A673 (cell line): ENCODE measurements at regions not wholly inside any gene's neighbourhood (a gene's known extent, or its start where the extent isn't known, plus 50 kb on each side); places are given as distances from the start of the nearest gene placed in this dataset.

Source experiments
- BruUV-seq: library from RNA; stranded (reverse); fragments of 400-500 nt; replicated peaks from 2 replicates; lab custom pipeline; 2021; lab: Mats Ljungman, UMichigan
- CTCF ChIA-PET: fragments of 300-600 bp; sonication (Branson Sonifier 250); formaldehyde crosslinking; loops from one replicate; lab custom pipeline; 2022; ENCODE audit warnings: antibody characterized with exemption; lab: Charles Lee
- POLR2A ChIA-PET: fragments of 300-600 bp; sonication (Branson Sonifier 250); formaldehyde crosslinking; loops from one replicate; lab custom pipeline; 2022; ENCODE audit warnings: antibody characterized with exemption; ENCODE audit not compliant: low non-redundant PET; lab: Charles Lee
- DNase-seq: peaks from one replicate; pipeline ENCODE4 v3.0.0-alpha.2; 2015; ENCODE audit warnings: low spot score
- H3K27ac ChIP-seq: fragments of 200-600 bp; sonication (generic); 2 replicates; pipeline ENCODE4 v1.5.1; 2016; ENCODE audit warnings: mixed run types, low read depth, mild to moderate bottlenecking, mixed read lengths, antibody characterized with exemption, low read length; ENCODE audit not compliant: poor library complexity, severe bottlenecking
- H3K27me3 ChIP-seq: fragments of 200-600 bp; sonication (generic); replicated peaks from 2 replicates; pipeline ENCODE4 v1.6.1; 2017; ENCODE audit warnings: mixed run types, low read depth, mild to moderate bottlenecking, mixed read lengths, antibody characterized with exemption, low read length; ENCODE audit not compliant: insufficient read depth, poor library complexity
- H3K36me3 ChIP-seq: fragments of 200-600 bp; sonication (generic); 2 replicates; pipeline ENCODE4 v1.6.1; 2016; ENCODE audit warnings: mixed run types, mild to moderate bottlenecking, mixed read lengths, antibody characterized with exemption, low read length; ENCODE audit not compliant: insufficient read depth, poor library complexity, severe bottlenecking
- H3K4me1 ChIP-seq: fragments of 200-600 bp; sonication (generic); 2 replicates; pipeline ENCODE4 v1.6.1; 2017; ENCODE audit warnings: mixed run types, mild to moderate bottlenecking, mixed read lengths, antibody characterized with exemption, low read length; ENCODE audit not compliant: insufficient read depth, poor library complexity, severe bottlenecking
- H3K4me3 ChIP-seq: fragments of 200-600 bp; sonication (generic); 2 replicates; pipeline ENCODE4 v1.5.1; 2016; ENCODE audit warnings: low read depth, mixed run types, mild to moderate bottlenecking, mixed read lengths, low read length; ENCODE audit not compliant: poor library complexity, severe bottlenecking
- H3K9me3 ChIP-seq: fragments of 200-600 bp; sonication (generic); 2 replicates; pipeline ENCODE4 v1.6.1; 2016; ENCODE audit warnings: mixed run types, low read depth, mild to moderate bottlenecking, mixed read lengths, antibody characterized with exemption, low read length; ENCODE audit not compliant: poor library complexity, severe bottlenecking
- CTCF ChIP-seq: fragments of 300-800, 200-600 bp; sonication (generic); conservative IDR thresholded peaks from 2 replicates; pipeline ENCODE4 v1.5.1; 2017; ENCODE audit warnings: low read depth, mild to moderate bottlenecking, antibody characterized with exemption, low read length, moderate library complexity, mixed read lengths
- EZH2 ChIP-seq: fragments of 200-600 bp; sonication (generic); IDR thresholded peaks from 2 replicates; pipeline ENCODE4 v1.6.1; 2017; ENCODE audit warnings: borderline replicate concordance, low read depth, mild to moderate bottlenecking, mixed read lengths, antibody characterized with exemption, low read length; ENCODE audit not compliant: poor library complexity, severe bottlenecking
- intact Hi-C: fragments of 100-400 bp; cut with micrococcal nuclease; formaldehyde crosslinking; loops from one replicate; pipeline ENCODE4 v1.10.0; 2022; ENCODE audit not compliant: unreplicated experiment

GRCh38 chr10:129097776-129098330 is 369.2 kb upstream of the MGMT start:
- Histone ChIP-seq H3K4me3 (no peak overlapping the region), H3K4me1 (peaks cover 31% of the 10 kb centered on the region), H3K9me3 (no peaks in the 10 kb centered on the region), H3K27me3 (no peaks in the 10 kb centered on the region), H3K27ac (no peak overlapping the region), H3K36me3 (no peaks in the 10 kb centered on the region)
- ChIA-PET CTCF (interaction anchor here (0.6 kb wide), 2 partner anchors 58 to 680 kb away, joined by 5 to 7 read pairs; no protein-coding TSS in a partner anchor), POLR2A (no interaction called here)
- intact Hi-C loops, result no loop called here
- DNase-seq, result no peak
- BruUV-seq, result no TSS peak
- TF ChIP-seq EZH2, result no peak
- TF ChIP-seq CTCF, result no peak

- Histone ChIP-seq H3K9me3 (no peaks in the 10 kb centered on the region), H3K4me1 (peaks cover 31% of the 10 kb centered on the region), H3K4me3 (no peak overlapping the region), H3K36me3 (no peaks in the 10 kb centered on the region), H3K27ac (no peak overlapping the region), H3K27me3 (no peaks in the 10 kb centered on the region)
- ChIA-PET POLR2A (no interaction called here), CTCF (no interaction called here)
- intact Hi-C loops, result no loop called here
- no peak for TF ChIP-seq EZH2
- TF ChIP-seq CTCF, result no peak
- DNase-seq, result no peak
- no TSS peak for BruUV-seq
Observed at GRCh38 chr10:129098517-129098916, 368.5 kb upstream of the MGMT start.

GRCh38 chr10:129099486-129099885 is 367.6 kb upstream of the MGMT start:
- no peak overlapping the region for H3K4me3 ChIP-seq
- no TSS peak for BruUV-seq
- no peak overlapping the region for H3K27ac ChIP-seq
- CTCF ChIA-PET, result no interaction called here
- H3K27me3 ChIP-seq, result no peaks in the 10 kb centered on the region
- DNase-seq, result no peak
- H3K9me3 ChIP-seq, result no peaks in the 10 kb centered on the region
- H3K36me3 ChIP-seq, result no peaks in the 10 kb centered on the region
- peaks cover 31% of the 10 kb centered on the region for H3K4me1 ChIP-seq
- intact Hi-C loops, result no loop called here
- TF ChIP-seq CTCF (no peak), EZH2 (no peak)
- POLR2A ChIA-PET, result no interaction called here
